Nephron progenitor cell (in vitro differentiated cells): ENCODE measurements at regions not wholly inside any gene's neighbourhood (a gene's known extent, or its start where the extent isn't known, plus 50 kb on each side); places are given as distances from the start of the nearest gene placed in this dataset.

Experiments
- DNase-seq: peaks from one replicate; pipeline ENCODE4 v3.0.0; 2021
- H3K27ac Mint-ChIP-seq: 2 replicates; pipeline ENCODE4 v1.8.0; 2021; ENCODE audit warnings: mild to moderate bottlenecking, moderate library complexity, mixed read lengths
- H3K27me3 Mint-ChIP-seq: 2 replicates; pipeline ENCODE4 v1.8.0; 2021; ENCODE audit warnings: mild to moderate bottlenecking, low read depth, mixed read lengths; ENCODE audit not compliant: poor library complexity
- H3K36me3 Mint-ChIP-seq: 2 replicates; pipeline ENCODE4 v1.8.0; 2021; ENCODE audit warnings: low read depth, mixed read lengths
- H3K4me1 Mint-ChIP-seq: 2 replicates; pipeline ENCODE4 v1.8.0; 2021; ENCODE audit warnings: mixed read lengths
- H3K4me3 Mint-ChIP-seq: 2 replicates; pipeline ENCODE4 v1.8.0; 2021; ENCODE audit warnings: mild to moderate bottlenecking, moderate library complexity, mixed read lengths
- H3K9me3 Mint-ChIP-seq: 2 replicates; pipeline ENCODE4 v1.8.0; 2021; ENCODE audit warnings: mild to moderate bottlenecking, moderate library complexity, mixed read lengths
- CTCF ChIP-seq: fragments of 200-600 bp; sonication (generic); IDR thresholded peaks from 2 replicates; pipeline ENCODE4 v1.5.0; 2021; ENCODE audit warnings: antibody characterized with exemption

DNA sequence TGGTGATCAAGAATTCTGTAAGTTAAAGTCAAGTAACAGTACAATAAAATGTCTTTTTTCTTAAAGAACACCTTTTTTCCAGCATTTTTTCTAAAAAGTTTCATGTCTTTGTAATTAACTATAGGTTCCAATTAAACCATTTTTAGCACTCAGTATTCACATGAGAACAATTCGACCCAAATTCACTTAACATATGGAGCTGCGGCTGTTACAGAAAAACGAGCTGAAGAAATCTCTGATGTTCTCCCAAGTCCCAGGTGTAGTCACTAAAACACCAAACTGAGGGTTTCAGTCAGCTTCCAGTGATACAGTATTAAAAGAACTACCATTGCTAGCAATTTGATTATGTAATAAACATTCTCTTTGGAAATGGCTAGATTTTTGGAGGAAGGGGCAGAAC, 117.6 kb downstream of the TNFSF13B start:
- H3K9me3 Mint-ChIP-seq, result no peaks in the 10 kb centered on the region
- no peak overlapping the region for H3K4me3 Mint-ChIP-seq
- no peaks in the 10 kb centered on the region for H3K27me3 Mint-ChIP-seq
- no peak for TF ChIP-seq CTCF
- H3K27ac Mint-ChIP-seq, result no peak overlapping the region
- H3K4me1 Mint-ChIP-seq, result no peaks in the 10 kb centered on the region
- DNase-seq, result no peak
- H3K36me3 Mint-ChIP-seq, result no peaks in the 10 kb centered on the region

DNA sequence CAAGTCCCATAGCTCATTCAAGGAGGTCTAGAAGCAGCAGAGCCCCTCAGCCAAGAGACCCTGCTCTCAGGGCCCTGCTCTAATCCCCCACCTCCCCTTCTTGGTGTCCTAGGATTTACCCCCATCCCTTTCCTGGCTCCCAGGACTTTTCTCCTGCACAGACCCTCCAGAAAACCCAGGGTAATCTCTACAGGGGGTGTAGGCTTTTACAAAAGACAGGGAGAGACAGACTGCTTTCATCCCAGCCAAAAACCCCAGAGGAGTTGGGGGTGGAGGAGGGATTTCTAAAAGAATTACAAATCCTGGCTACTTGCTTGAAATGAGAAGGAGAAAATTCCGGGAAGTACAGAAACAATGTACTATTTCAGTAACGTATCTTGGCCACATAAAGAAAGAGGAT, 133.3 kb downstream of the TNFSF13B start:
- H3K9me3 Mint-ChIP-seq, result no peaks in the 10 kb centered on the region
- H3K27ac Mint-ChIP-seq, result no peak overlapping the region
- H3K36me3 Mint-ChIP-seq, result no peaks in the 10 kb centered on the region
- H3K27me3 Mint-ChIP-seq, result peaks cover 9% of the 10 kb centered on the region
- H3K4me1 Mint-ChIP-seq, result no peaks in the 10 kb centered on the region
- TF ChIP-seq CTCF, result no peak
- no peak overlapping the region for H3K4me3 Mint-ChIP-seq
- DNase-seq, result no peak

DNA sequence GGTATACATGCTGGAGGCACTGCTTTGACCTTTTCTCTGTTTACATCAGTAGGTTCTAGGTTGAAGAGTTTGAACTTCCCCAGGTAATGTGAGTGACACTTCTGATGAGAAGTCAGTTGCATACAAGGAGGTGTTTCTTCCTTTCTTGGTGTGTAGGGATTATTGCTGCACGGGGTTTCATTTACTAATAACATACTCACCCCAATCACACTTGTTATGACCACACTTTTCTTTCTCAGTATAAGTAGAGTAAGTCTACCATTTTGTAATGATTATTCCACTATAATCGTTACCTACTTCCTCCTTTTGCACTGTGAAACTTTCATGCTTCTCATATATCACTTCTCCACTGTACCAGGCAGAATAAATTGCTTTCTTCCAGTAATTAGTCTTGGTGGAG, 138.0 kb downstream of the TNFSF13B start:
- Mint-ChIP-seq H3K27me3 (peaks cover 4% of the 10 kb centered on the region), H3K36me3 (no peaks in the 10 kb centered on the region), H3K9me3 (no peaks in the 10 kb centered on the region), H3K4me1 (no peaks in the 10 kb centered on the region), H3K4me3 (no peak overlapping the region), H3K27ac (no peak overlapping the region)
- TF ChIP-seq CTCF, result no peak
- DNase-seq, result no peak

DNA sequence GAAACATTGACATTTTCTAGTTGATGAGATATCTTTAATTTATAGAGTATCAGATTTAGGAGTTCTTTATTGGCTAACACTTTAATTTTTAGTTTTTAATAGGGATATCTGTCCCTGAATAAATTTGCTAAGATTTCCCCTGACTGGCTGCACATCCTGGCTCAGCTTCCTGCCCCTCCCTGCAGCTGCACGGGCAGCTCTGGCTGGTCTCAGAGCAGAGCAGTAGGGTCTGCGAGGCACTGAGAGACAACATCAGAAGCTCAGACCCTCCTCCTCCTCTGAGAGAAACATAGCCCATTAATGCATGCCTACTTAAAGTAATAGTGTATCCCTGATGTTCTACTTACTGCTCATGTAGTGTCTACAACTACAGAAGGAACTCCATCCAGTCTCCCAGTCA, 139.2 kb downstream of the TNFSF13B start:
- Mint-ChIP-seq H3K4me3 (no peak overlapping the region), H3K36me3 (no peaks in the 10 kb centered on the region), H3K9me3 (no peaks in the 10 kb centered on the region), H3K4me1 (no peaks in the 10 kb centered on the region), H3K27me3 (peaks cover 3% of the 10 kb centered on the region), H3K27ac (no peak overlapping the region)
- DNase-seq, result no peak
- no peak for TF ChIP-seq CTCF

DNA sequence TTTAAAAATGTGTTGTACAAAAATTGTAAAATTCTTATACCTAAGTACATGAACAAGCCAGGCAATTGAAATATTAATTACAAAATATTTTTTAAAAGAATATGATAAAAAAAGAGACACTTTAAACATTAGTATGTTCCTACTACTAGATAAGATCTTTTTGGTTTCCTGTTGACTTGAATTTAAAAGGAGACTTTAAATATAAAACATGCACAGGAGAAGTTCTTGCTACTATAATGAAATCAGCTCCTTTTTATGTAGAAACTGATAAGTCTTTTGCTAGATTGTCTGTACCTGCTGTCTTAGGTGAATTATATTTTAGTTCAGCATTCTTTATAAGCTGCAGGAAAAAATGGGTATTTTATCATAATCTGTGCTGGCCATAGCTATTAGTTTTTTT, 140.2 kb downstream of the TNFSF13B start:
- H3K27me3 Mint-ChIP-seq, result no peaks in the 10 kb centered on the region
- H3K4me1 Mint-ChIP-seq, result no peaks in the 10 kb centered on the region
- H3K9me3 Mint-ChIP-seq, result no peaks in the 10 kb centered on the region
- no peaks in the 10 kb centered on the region for H3K36me3 Mint-ChIP-seq
- no peak overlapping the region for H3K4me3 Mint-ChIP-seq
- DNase-seq, result no peak
- TF ChIP-seq CTCF, result no peak
- no peak overlapping the region for H3K27ac Mint-ChIP-seq

DNA sequence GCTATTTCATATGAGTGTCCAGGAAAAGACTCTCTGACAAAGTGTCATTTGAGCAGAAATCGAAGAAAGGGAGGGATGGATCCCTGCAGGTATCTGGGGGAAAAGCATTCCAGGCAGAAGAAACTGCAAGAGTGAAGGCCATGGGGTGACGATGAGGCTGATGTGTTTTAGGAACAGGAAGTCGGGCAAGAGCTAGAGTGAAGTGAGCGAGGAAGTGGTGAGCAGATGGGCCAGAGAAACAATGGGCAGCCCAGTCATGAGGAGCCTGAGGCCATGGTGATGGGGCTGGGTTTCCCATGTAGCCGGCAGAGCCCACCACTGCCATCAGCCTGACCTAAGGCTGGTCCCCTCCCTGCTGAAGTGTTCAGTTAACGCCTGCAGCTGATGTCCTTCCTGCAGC, 150.2 kb downstream of the TNFSF13B start:
- H3K4me1 Mint-ChIP-seq, result peaks cover under 1% of the 10 kb centered on the region
- H3K4me3 Mint-ChIP-seq, result no peak overlapping the region
- H3K9me3 Mint-ChIP-seq, result peaks cover 14% of the 10 kb centered on the region
- H3K27me3 Mint-ChIP-seq, result peaks cover 8% of the 10 kb centered on the region
- DNase-seq, result no peak
- H3K27ac Mint-ChIP-seq, result peak overlapping the region; percentile 20
- no peaks in the 10 kb centered on the region for H3K36me3 Mint-ChIP-seq
- TF ChIP-seq CTCF, result no peak
